ENCODE measurements at regions not wholly inside any gene's neighbourhood (a gene's known extent, or its start where the extent isn't known, plus 50 kb on each side); places are given as distances from the start of the nearest gene placed in this dataset.

- no peak for DNase-seq (ENCODE audit: extremely low read depth in 1 of 11, low read depth in 9 of 11, low spot score in 4 of 11)
These were observed 238.9 kb upstream of the SRRM4 start for GRCh38 chr12:118742431-118742830.

- DNase-seq (ENCODE audit: extremely low read depth in 1 of 11, low read depth in 9 of 11, low spot score in 4 of 11) = no peak
These were observed 237.2 kb upstream of the SRRM4 start for GRCh38 chr12:118743896-118744700.

GRCh38 chr12:118746176-118746575, 235.2 kb upstream of the SRRM4 start:
- DNase-seq (ENCODE audit: extremely low read depth in 1 of 11, low read depth in 9 of 11, low spot score in 4 of 11) = no peak

DNA sequence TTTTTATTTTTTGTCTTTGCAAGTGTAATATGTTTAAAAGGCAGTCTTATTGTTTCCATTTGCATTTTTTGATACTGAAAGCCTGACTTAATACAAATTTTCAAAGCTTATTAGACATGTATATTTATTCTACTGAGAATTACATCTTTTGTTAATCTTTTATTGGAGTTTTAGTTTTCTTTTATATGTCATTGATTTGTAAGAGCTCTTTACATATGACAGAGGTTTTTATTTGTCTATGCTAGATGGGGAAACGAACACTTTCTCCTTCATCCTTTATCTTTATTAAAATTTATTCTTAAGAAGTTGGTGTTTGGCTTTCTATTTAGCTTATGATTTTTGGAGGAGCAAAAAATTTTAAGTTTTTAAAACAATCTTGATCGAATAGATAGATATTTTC, 234.4 kb upstream of the SRRM4 start:
- DNase-seq (ENCODE audit: extremely low read depth in 1 of 11, low read depth in 9 of 11, low spot score in 4 of 11) = no peak

GRCh38 chr12:118747771-118748170, 233.6 kb upstream of the SRRM4 start:
- no peak for DNase-seq (ENCODE audit: extremely low read depth in 1 of 11, low read depth in 9 of 11, low spot score in 4 of 11)

- DNase-seq (ENCODE audit: extremely low read depth in 1 of 11, low read depth in 9 of 11, low spot score in 4 of 11) = no peak
These were observed 232.6 kb upstream of the SRRM4 start for GRCh38 chr12:118748478-118749380.

DNA sequence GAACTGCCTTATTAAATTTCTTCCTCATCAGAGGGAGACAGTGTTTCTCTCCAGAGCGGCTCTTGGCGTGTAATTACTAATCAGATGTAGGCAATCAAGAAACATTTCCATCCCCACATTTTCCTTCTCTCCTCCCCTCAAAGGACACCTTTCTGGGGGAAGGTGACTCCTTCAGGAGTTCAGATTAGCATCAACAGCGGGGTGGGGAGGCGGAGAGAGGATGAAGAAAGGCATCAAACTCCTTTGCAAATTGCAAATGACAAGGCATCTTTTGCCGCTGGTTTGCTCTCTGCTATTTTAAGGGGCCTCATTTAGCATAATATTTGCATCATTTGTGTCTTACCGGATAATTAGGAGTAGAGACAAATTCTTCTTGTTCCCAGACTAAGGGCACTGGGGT, 231.7 kb upstream of the SRRM4 start:
- DNase-seq (ENCODE audit: extremely low read depth in 1 of 11, low read depth in 9 of 11, low spot score in 4 of 11) = no peak

GRCh38 chr12:118750666-118751065, 230.7 kb upstream of the SRRM4 start:
- DNase-seq (ENCODE audit: extremely low read depth in 1 of 11, low read depth in 9 of 11, low spot score in 4 of 11) = no peak

- no peak for DNase-seq (ENCODE audit: extremely low read depth in 1 of 11, low read depth in 9 of 11, low spot score in 4 of 11)
These were observed 230.0 kb upstream of the SRRM4 start for GRCh38 chr12:118751355-118751754.

DNA sequence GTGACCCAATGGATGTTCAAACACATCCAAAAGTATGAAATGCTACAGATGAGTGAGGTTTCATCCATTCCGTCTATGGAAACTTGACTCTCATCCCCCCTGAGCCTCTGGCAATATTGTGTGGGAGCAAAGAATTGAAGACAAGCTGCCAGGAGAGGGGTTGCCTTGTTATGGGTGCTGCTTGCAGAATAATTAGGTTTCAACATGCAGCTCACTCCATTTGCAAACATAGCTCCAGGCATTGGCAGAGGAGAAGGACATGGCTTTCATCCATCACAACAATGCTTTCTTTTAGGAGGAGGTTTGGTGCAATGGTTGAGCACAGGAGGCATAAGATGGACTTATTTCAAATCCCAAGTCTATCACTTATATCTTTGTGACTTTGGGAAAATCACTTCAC, 220.7 kb upstream of the SRRM4 start:
- DNase-seq (ENCODE audit: extremely low read depth in 1 of 11, low read depth in 9 of 11, low spot score in 4 of 11) = no peak

DNA sequence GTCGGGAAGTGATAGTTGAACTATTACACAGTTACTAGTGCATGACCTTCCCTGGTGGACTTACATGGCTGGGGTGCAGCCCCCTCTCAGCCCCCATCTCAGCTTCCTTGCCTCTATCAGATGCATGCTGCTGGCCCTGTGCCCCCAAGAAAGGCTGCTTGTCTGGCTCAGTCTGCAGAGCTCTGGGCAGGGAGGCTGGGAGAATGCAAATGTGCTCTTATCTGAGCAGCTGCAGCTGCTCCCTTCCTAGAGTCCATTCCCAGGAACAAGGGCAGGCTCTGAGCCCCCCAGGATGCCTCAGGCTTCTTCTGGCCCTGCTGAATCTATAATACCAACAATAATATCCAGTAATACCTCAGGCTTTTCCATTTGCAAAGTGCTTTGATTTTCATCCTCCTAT, 218.1 kb upstream of the SRRM4 start:
- no peak for DNase-seq (ENCODE audit: extremely low read depth in 1 of 11, low read depth in 9 of 11, low spot score in 4 of 11)

GRCh38 chr12:118773956-118774723, 207.2 kb upstream of the SRRM4 start:
- peak in 2 of 11 donors; percentile 2 to 7 for DNase-seq (ENCODE audit: extremely low read depth in 1 of 11, low read depth in 9 of 11, low spot score in 4 of 11)

DNA sequence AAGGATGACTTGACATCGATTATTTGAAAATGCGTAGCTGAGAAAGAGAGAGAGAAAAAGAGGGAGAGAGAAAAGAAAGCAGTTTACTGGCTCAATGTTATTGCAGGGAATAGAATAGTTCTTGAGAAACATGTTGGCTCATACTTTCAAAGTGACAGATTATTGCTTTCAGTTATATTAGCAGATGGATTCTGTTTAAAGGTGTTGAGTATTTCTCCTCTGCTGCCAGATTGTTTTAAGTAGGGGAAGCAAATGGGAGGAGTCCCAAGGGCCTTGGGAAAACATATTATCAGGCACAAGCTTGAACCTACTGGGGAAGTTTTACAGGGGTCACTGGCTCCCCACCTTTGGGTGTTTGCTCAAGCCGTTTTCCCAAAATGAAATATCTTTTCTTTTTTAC, 203.8 kb upstream of the SRRM4 start:
- DNase-seq (ENCODE audit: extremely low read depth in 1 of 11, low read depth in 9 of 11, low spot score in 4 of 11) = no peak

- DNase-seq (ENCODE audit: extremely low read depth in 1 of 11, low read depth in 9 of 11, low spot score in 4 of 11) = no peak
These were observed 203.3 kb upstream of the SRRM4 start for GRCh38 chr12:118778077-118778476.

GRCh38 chr12:118780939-118781338, 200.4 kb upstream of the SRRM4 start:
- no peak for DNase-seq (ENCODE audit: extremely low read depth in 1 of 11, low read depth in 9 of 11, low spot score in 4 of 11)

- DNase-seq (ENCODE audit: extremely low read depth in 1 of 11, low read depth in 9 of 11, low spot score in 4 of 11) = no peak
These were observed 199.6 kb upstream of the SRRM4 start for GRCh38 chr12:118781692-118782091.

- no peak for DNase-seq (ENCODE audit: extremely low read depth in 1 of 11, low read depth in 9 of 11, low spot score in 4 of 11)
These were observed 197.6 kb upstream of the SRRM4 start for GRCh38 chr12:118783703-118784102.

- DNase-seq (ENCODE audit: extremely low read depth in 1 of 11, low read depth in 9 of 11, low spot score in 4 of 11) = no peak
These were observed 190.8 kb upstream of the SRRM4 start for GRCh38 chr12:118790578-118790977.

DNA sequence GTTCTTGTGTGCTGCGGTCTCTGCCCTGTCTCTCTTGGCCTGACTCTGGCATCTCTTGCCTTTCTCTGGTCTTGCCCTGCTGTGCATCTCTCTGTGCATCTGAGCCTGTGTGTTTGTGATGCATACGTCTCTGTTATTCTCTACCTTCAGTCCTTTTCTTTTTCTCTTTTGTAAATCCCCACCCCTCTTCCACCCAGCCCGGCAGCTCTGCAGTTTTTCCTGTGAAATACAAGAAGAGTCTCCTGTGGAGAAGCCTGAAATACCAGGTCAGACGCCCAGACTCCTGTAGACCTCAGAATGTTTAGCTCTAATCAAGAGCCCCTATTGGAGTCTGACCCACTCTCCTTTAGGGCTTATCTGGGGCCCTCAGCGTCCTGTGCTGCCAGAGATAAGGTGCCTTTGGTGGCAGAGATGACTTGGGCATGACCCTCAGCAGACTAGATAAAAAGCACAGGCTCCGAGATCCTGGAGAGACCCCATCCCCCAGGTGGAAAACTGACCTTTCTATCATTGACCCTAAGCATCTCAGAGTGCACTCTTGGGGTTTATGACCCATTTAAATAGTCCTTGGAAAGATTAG, 167.5 kb upstream of the SRRM4 start:
- DNase-seq (ENCODE audit: extremely low read depth in 1 of 11, low read depth in 9 of 11, low spot score in 4 of 11) = no peak

Measured in renal cortex interstitium (tissue), 11 donors.